ENCODE measurements at regions not wholly inside any gene's neighbourhood (a gene's known extent, or its start where the extent isn't known, plus 50 kb on each side); places are given as distances from the start of the nearest gene placed in this dataset.

GRCh38 chr3:130291148-130291547, 54.3 kb upstream of the COL6A5 start:
- ChIA-PET POLR2A (no interaction called here), CTCF (interaction anchor here (2.4 kb wide), 1 partner anchor 15 kb away, joined by 10 read pairs; no protein-coding TSS in a partner anchor)
- Histone ChIP-seq H3K27ac (ENCODE audit: low read depth in 2 of 2, low read length in 1 of 2) (no peak overlapping the region), H3K36me3 (replicated peaks in 1 of 2; ENCODE audit: control insufficient read depth in 1 of 2, insufficient read depth in 2 of 2, low read length in 1 of 2) (no peaks in the 10 kb centered on the region), H3K9ac (no peak overlapping the region), H3K4me3 (ENCODE audit: low read depth in 2 of 2, low read length in 1 of 2) (no peak overlapping the region), H3K4me1 (ENCODE audit: control insufficient read depth in 1 of 2, insufficient read depth in 2 of 2, low read depth in 1 of 2, low read length in 1 of 2) (no peaks in the 10 kb centered on the region), H4K20me1 (ENCODE audit: insufficient read depth) (no peaks in the 10 kb centered on the region), H3F3A (replicated peaks; ENCODE audit: insufficient read depth) (no peaks in the 10 kb centered on the region), H3K4me2 (no peak overlapping the region), H3K79me2 (ENCODE audit: insufficient read depth) (no peaks in the 10 kb centered on the region), H3K9me2 (no peaks in the 10 kb centered on the region), H3K9me3 (no peaks in the 10 kb centered on the region), H2AFZ (ENCODE audit: low read depth) (no peak overlapping the region), H3K27me3 (ENCODE audit: insufficient read depth) (no peaks in the 10 kb centered on the region)
- 4% methylated on average over 2 of the region's 2 CpGs for WGBS (ENCODE audit: low lambda C conversion rate)
- DNase-seq = no peak
- no peak for TF ChIP-seq RFX5 (IDR thresholded peaks at IDR 0.05; ENCODE audit: low read length)
- no peak for TF ChIP-seq MEF2A (IDR thresholded peaks at IDR 0.05; ENCODE audit: borderline replicate concordance, low read depth)
- TF ChIP-seq CHD2 (IDR thresholded peaks at IDR 0.05; ENCODE audit: low read length, partially characterized antibody) = no peak
- no peak for TF ChIP-seq TAF1 (IDR thresholded peaks at IDR 0.05; ENCODE audit: borderline replicate concordance, low read depth, low read length)
- no peak for TF ChIP-seq POLR2AphosphoS5 (IDR thresholded peaks at IDR 0.05; ENCODE audit: low read depth, low read length)
- TF ChIP-seq SMC3 (IDR thresholded peaks at IDR 0.05; ENCODE audit: low read depth, low read length) = no peak
- TF ChIP-seq USF1 (IDR thresholded peaks at IDR 0.05; ENCODE audit: borderline replicate concordance, low read depth) = no peak
- TF ChIP-seq FOXM1 (IDR thresholded peaks at IDR 0.05; ENCODE audit: low read depth) = no peak
- no peak for TF ChIP-seq FOSL2 (IDR thresholded peaks at IDR 0.05; ENCODE audit: borderline replicate concordance, low read depth)
- TF ChIP-seq EP300 (IDR thresholded peaks at IDR 0.05; ENCODE audit: borderline replicate concordance in 1 of 2, low read depth in 1 of 2, low read length in 1 of 2) = no peak
- no peak for TF ChIP-seq SIN3A (IDR thresholded peaks at IDR 0.05; ENCODE audit: borderline replicate concordance, low read depth, low read length)
- no peak for TF ChIP-seq FOXJ3 (CRISPR knock-in tag; IDR thresholded peaks at IDR 0.05)
- no peak for TF ChIP-seq RCOR1 (IDR thresholded peaks at IDR 0.05; ENCODE audit: low read length)
- no peak for TF ChIP-seq NFIC (IDR thresholded peaks at IDR 0.05; ENCODE audit: borderline replicate concordance)
- TF ChIP-seq REST (IDR thresholded peaks at IDR 0.05; ENCODE audit: low read depth, low read length) = no peak
- no peak for TF ChIP-seq ELF1 (IDR thresholded peaks at IDR 0.05)
- TF ChIP-seq RXRA (IDR thresholded peaks at IDR 0.05; ENCODE audit: borderline replicate concordance, low read depth) = no peak

All from SK-N-SH (cell line).